GM19043 (cell line): ENCODE measurements at regions not wholly inside any gene's neighbourhood (a gene's known extent, or its start where the extent isn't known, plus 50 kb on each side); places are given as distances from the start of the nearest gene placed in this dataset.
"Not testable (repeated sequence)": the region's sequence is repeated elsewhere in the genome, so short reads cannot be mapped to it uniquely, and the experiment has no call there.

Source experiments
- ATAC-seq: cut with Tn5 transposase; IDR thresholded peaks from one replicate; pipeline ENCODE4 v1.9.1; 2021; ENCODE audit warnings: low read depth; ENCODE audit not compliant: unreplicated experiment

GRCh38 chr21:16211339-16212303 is 481.8 kb downstream of the USP25 start:
- ATAC-seq = no peak

- no peak for ATAC-seq
These were observed 483.7 kb downstream of the USP25 start for GRCh38 chr21:16213518-16213917.

GRCh38 chr21:16215193-16215592 is 485.4 kb downstream of the USP25 start:
- ATAC-seq = no peak

- no peak for ATAC-seq
These were observed 485.9 kb downstream of the USP25 start for GRCh38 chr21:16215663-16216183.

DNA sequence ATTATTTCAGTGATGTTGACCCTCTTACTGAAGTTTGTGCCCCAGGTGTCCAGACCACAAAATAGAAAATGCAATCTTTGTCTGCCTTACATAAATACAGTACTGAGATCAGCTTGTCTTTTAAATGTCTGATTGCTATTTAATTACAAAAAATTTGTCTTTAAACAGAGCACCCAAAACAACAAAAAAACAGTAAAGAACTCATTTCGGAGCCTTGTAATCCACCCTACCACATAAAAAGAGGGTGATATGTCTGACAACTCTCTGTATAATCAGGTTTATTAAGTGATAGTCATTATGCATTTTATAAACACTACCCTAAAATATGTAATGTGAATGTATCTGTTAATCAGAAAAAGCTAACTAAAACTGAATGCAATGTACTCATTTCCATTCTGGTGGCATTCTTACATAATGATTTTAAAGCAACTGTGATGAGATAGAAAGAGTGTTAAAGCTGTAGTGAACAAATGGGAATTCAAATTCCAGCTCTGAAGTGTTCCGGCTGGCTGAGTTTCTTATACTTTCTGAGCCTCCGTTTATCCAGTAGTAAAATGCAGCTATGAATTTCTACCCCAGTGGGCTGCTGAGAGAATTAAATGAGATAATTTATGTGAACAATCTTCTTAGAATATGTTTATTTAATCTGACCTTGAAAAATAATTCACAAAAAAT is 486.6 kb downstream of the USP25 start:
- ATAC-seq = no peak

DNA sequence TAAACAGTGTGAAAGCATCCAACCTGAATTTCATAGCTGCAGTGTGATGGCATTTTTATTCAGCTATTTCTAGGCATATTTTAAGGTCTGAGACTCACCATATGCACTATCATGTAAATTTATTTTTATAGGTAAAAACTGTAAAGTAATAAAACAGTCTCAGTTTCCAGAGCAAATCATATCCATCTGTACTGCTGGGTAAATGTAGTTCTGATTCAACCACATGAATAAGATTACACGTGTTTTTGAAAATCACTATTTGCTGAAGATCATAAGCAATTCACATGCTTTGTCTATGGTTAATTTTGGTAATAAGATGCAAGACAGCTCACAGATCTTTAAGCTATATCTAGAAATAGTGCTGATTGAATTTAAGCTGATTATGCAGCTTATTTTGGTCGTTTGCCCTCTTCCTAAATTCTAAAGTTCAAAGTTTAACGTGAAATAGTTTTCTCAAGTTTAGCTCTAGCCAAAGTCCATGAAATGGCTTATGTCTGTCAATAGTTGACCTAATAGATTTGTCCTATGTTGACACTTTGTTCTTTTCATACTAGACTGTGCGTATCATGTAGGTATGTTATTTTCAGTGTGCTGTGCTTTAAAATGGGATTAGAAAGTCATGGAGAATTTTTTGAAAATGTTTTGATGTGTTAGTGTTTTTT is 489.0 kb downstream of the USP25 start:
- no peak for ATAC-seq

DNA sequence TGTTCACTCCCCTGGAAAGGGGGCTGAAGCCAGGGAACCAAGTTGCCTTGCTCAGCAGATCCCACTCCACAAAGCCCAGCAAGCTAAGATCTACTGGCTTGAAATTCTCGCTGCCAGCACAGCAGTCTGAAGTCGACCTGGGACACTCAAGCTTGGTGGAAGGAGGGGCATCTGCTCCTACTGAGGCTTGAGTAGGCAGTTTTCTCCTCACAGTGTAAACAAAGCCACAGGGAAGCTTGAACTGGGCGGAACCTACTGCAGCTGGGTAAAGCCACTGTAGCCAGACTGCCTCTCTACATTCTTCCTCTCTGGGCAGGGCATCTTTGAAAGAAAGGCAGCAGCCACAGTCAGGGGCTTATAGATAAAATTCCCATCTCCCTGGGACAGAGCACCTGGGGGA is 495.0 kb downstream of the USP25 start:
- not testable (repeated sequence) for ATAC-seq

DNA sequence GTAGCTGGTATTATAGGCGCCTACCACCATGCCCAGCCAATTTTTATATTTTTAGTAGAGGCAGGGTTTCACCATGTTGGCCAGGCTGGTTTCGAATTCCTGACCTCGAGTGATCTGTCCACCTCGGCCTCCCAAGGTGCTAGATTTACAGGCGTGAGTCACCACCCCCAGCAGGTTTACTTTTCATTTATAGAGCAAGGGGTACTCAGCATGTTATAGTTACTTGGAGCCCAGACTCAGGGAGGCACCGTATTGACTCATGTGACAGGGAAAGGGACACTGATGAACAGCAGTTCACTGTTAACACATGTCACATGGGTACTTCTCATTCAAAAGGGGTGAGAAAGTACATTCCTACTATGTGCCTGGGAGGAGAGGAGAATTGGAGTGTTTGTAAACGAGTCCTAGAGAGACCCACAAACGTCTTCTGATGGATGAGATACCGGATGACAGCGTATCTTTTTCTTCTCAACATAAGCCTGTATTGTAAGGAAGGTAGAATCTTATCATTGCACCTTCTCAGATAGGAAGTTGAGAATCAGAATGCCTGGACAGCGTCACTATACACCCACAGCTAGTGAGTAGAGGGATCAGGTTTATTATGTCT is 510.0 kb downstream of the USP25 start:
- no peak for ATAC-seq

GRCh38 chr21:16241016-16241415 is 511.2 kb downstream of the USP25 start:
- no peak for ATAC-seq

- no peak for ATAC-seq
These were observed 511.7 kb downstream of the USP25 start for GRCh38 chr21:16241479-16241963.

- ATAC-seq = no peak
These were observed 513.6 kb downstream of the USP25 start for GRCh38 chr21:16243396-16243795.

DNA sequence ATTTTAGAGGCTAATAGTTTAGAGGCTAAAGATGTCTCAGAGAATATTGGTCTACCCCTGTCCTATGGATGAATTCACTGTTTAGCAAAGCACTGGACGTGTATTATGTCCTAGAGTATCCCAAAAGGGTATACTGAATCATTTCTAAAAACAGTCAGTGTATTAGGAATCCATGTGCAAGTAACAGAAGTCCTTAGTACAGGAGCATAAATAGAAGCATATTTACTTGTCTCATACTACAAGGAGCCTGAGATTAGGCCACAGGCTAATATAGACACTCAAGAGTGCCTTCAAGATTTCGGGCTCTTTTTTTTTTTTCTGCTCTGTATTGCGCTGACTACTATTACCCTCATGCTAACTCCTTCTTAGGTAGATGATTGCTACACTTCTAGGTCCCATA is 518.9 kb downstream of the USP25 start:
- no peak for ATAC-seq

DNA sequence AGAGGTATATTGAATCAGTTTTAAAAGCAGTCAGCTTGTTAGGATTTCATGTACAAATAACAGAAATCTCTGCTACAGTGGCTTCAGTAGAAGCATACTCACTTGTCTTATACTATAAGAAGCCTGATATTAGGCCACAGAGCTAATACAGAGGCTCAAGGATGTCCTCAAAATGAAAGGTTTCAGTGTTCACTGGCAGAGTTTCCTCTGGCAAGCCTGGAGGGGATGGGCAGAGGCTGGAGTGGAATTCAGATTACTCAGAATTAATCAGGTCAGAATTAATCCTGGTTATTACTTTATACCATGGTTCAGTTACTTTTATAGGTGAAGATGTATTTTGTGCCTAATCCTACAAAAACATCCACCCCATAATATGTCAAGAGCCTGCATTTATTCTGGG is 520.5 kb downstream of the USP25 start:
- no peak for ATAC-seq

DNA sequence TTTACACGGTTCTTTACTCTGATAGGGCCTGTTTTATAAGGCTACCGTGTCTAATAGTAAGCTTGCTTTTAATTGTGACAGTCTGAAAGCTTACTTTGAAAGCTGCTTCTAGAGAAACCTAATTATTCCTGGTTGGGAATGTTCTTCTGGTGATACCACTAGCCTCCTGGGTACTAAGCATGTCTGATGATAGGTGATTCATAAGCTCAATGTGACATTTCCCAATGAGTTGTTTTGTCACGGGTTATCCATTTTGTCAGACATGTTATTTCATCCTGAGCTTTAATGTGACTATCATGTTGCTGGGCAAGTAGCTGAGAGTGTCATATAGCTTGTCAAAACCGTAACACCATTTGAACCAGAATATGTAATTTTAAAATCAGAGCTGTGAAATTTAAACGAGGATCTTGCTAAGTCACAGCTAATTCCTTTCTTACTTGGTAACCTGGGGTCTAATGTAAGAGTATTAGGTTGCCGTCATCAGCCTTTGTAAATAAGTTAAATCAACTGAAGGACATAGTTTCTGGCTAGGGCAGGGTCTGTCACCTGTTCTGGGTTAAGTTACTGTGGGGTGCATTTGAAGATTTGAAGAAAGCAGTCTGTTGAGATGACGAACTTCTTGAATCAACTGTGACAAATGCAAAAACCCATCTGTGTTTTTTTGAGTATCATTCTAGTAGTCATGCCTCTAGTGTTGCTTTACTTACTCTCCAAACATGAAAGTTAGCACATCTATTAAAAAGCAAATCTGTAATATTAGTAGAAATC is 529.2 kb downstream of the USP25 start:
- ATAC-seq = no peak

GRCh38 chr21:16262091-16262490 is 532.3 kb downstream of the USP25 start:
- ATAC-seq = no peak

GRCh38 chr21:16264319-16264718 is 534.5 kb downstream of the USP25 start:
- ATAC-seq = no peak

DNA sequence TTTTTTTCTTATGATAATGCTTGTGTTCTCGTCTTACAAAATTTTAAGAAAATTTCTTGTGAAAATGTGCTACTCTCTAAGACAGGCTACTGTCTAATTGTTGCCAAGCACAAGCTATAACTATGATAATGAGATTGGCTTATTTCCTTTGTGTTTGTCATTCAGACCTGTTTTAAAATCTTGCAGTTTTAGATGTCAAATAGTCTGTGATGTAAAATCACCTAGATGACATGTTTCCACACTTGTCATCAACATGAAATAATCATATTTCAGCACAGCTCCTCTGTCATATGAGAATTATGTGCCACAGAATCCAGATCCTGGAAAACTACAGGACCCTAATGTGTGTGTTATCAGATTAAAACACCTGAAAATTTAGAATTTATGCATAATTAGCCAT is 539.7 kb downstream of the USP25 start:
- ATAC-seq = no peak

DNA sequence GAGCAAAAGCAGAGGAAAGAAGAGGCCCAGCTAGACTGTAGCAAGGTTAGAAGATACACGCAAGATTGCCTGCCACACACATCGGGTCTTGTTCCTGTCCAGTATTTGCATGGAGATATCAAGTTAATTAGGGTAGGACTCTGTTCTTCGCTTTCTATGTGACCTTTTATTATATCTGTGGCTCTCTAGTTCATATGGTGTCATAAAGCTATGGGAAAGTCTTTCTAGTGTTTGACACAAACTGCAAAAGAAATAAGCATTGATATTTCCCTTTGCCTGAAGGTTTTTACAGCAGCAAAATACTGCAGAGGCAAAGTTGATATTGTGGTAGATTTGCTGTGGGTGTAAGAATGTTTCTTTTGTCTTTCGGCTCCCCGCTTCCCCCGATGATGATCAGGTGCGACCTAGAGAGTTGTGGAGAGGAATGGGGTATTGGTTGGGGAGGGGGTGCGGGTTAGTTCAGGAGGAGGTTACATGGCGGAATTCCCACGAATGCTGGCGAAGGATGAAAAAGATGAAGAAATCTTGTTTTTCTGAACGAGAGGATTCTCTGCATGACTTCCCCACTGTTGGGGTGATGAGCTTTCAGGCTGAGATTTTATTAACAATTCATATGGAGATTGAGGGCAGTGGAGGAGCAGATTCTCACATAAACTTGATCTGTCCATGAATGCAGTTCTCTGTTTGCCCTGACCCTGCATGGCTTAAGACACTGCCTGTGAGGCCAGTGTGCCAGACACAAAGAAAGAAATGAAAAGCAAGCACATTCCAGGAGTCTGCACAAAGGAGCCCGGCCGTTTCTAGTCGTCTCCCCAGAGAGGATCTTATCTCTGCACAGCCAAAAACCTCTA is 550.2 kb downstream of the USP25 start:
- no peak for ATAC-seq

DNA sequence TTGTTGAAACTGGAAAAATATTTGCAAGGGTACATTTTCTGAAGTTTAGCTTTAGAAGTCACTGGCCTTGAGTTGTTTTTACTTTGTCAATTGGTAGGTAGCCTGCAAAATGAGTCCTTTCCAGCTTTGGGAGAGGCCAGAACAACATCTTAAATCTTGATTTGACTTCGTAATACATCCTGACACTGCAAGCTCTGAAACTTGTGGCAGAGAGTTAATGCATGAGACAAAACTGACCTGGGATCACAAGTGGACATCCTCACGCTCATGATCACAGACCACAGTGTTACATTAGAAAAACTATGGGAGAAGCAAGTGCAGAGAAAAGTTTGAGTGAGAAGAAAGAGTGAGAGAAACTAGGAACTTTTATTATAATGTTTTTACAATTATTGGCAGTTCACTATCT is 550.9 kb downstream of the USP25 start:
- ATAC-seq = no peak
